ENCODE measurements at regions not wholly inside any gene's neighbourhood (a gene's known extent, or its start where the extent isn't known, plus 50 kb on each side); places are given as distances from the start of the nearest gene placed in this dataset.
A peak's percentile ranks its signal among the peaks of the same experiment; 100 is the strongest.

DNA sequence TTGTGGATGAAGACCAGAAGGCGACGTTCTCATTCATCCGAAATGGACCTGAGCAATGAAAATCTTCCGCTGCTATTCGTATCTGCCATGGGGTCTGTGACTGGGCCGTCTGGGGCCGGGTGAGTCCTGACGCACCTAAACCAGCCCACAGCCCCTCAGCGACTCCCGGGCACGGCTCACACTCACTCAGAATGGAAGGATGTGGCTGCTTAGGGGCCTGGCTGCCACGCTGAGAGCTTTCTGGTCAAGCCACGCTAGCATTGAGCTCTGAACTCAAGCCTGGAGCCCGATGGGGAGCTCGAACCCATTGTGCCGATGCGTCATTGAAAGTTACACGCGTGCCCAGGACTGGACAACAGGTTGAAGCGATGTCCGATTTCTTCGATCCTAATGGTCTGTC is 97.8 kb downstream of the MRPL36 start:
- in situ Hi-C loops (cut with MboI; ENCODE audit: low sequenced_read_pairs, unreplicated experiment) = no loop called here
- no peak for DNase-seq (ENCODE audit: low spot score)
- TF ChIP-seq CTCF (IDR thresholded peaks at IDR 0.05; ENCODE audit: borderline replicate concordance, control extremely low read depth, extremely low read depth, insufficient read depth, missing control alignments) = no peak

- no peak for TF ChIP-seq CTCF (IDR thresholded peaks at IDR 0.05; ENCODE audit: borderline replicate concordance, control extremely low read depth, extremely low read depth, insufficient read depth, missing control alignments)
- in situ Hi-C loops (cut with MboI; ENCODE audit: low sequenced_read_pairs, unreplicated experiment) = no loop called here
- no peak for DNase-seq (ENCODE audit: low spot score)
Observed at GRCh38 chr5:1701216-1701864, 98.3 kb downstream of the MRPL36 start.

DNA sequence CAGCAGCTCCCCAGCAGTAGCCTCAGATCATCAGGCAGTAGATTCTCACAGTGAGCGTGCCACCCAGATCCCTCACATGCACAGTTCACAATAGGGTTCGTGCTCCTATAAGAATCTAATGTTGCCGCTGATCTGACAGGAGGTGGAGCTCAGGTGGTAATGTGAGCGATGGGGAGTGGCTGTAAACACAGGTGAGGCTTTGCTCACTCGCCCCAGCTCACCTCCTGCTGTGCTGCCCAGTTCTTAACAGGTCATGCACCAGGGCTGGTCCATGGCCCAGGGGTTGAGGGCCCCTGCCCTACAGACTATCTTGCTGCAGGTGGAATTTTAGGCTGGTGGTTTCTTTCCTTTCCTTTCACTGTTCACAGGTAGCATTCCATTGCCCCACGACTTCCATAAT is 100.2 kb downstream of the MRPL36 start:
- no peak for TF ChIP-seq CTCF (IDR thresholded peaks at IDR 0.05; ENCODE audit: borderline replicate concordance, control extremely low read depth, extremely low read depth, insufficient read depth, missing control alignments)
- no peak for DNase-seq (ENCODE audit: low spot score)
- in situ Hi-C loops (cut with MboI; ENCODE audit: low sequenced_read_pairs, unreplicated experiment) = no loop called here

- in situ Hi-C loops (cut with MboI; ENCODE audit: low sequenced_read_pairs, unreplicated experiment) = no loop called here
- no peak for TF ChIP-seq CTCF (IDR thresholded peaks at IDR 0.05; ENCODE audit: borderline replicate concordance, control extremely low read depth, extremely low read depth, insufficient read depth, missing control alignments)
- no peak for DNase-seq (ENCODE audit: low spot score)
Observed at GRCh38 chr5:1698589-1699316, 100.9 kb downstream of the MRPL36 start.

DNA sequence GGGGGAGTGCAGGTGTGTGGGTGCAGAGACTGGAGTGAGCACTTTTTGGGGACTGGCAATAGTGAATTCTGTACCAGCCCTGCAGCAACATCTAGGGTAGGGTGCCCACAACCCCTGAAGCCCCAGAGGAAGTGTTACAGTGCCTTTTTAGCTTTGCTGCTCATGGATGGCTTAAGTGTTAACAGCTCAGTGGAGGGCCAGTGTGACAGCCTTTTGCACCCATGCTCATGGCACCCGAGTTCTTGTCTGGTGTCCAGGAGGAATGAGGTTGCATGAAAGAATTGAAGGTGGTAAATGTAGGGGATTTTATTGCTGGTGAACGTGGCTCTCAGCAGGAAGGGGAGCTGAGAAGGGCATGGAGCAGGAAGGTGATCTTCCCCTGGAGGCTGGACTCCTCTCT is 107.3 kb downstream of the MRPL36 start:
- no peak for TF ChIP-seq CTCF (IDR thresholded peaks at IDR 0.05; ENCODE audit: borderline replicate concordance, control extremely low read depth, extremely low read depth, insufficient read depth, missing control alignments)
- no peak for DNase-seq (ENCODE audit: low spot score)
- in situ Hi-C loops (cut with MboI; ENCODE audit: low sequenced_read_pairs, unreplicated experiment) = no loop called here

GRCh38 chr5:1687301-1687970 is 112.2 kb downstream of the MRPL36 start:
- peak; percentile 10 for DNase-seq (ENCODE audit: low spot score)
- in situ Hi-C loops (cut with MboI; ENCODE audit: low sequenced_read_pairs, unreplicated experiment) = no loop called here
- no peak for TF ChIP-seq CTCF (IDR thresholded peaks at IDR 0.05; ENCODE audit: borderline replicate concordance, control extremely low read depth, extremely low read depth, insufficient read depth, missing control alignments)
